Thyroid gland (tissue), 4 donors: ENCODE measurements at regions not wholly inside any gene's neighbourhood (a gene's known extent, or its start where the extent isn't known, plus 50 kb on each side); places are given as distances from the start of the nearest gene placed in this dataset.

Experiments
- DNase-seq, 2 donors: peaks; one replicate each; pipeline ENCODE4 v3.0.0-alpha.2; 2019
- H3K27ac ChIP-seq, 3 donors: fragments of 200-600 bp; sonication (generic); 1 replicate in 2 of 3; 2 replicates in 1 of 3; pipeline ENCODE4 v1.5.1; 2016 to 2019; ENCODE audit warnings: mild to moderate bottlenecking in 1 of 3, moderate library complexity in 1 of 3
- H3K27me3 ChIP-seq: fragments of 200-600 bp; sonication (generic); one replicate; pipeline ENCODE4 v1.5.1; 2019
- H3K36me3 ChIP-seq, 2 donors: fragments of 200-600 bp; sonication (generic); one replicate each; pipeline ENCODE4 v1.5.1; 2016 to 2019
- H3K4me1 ChIP-seq, 2 donors: fragments of 200-600 bp; sonication (generic); one replicate each; pipeline ENCODE4 v1.5.1; 2017 to 2019
- H3K4me3 ChIP-seq, 3 donors: fragments of 200-600 bp; sonication (generic); replicated peaks in 1 of 3; 1 replicate in 2 of 3; 2 replicates in 1 of 3; pipeline ENCODE4 v1.5.1; 2016; ENCODE audit warnings: mild to moderate bottlenecking in 1 of 3
- H3K9me3 ChIP-seq: fragments of 200-600 bp; sonication (generic); one replicate; pipeline ENCODE4 v1.5.1; 2017
- CTCF ChIP-seq, 6 experiments: fragments of 200-600 bp in 3 of 6; fragments of 450-650 bp in 3 of 6; sonication (generic) in 3 of 6; IDR thresholded peaks; one replicate each; pipeline ENCODE4 v1.5.1; 2016 to 2019; ENCODE audit warnings: antibody characterized with exemption in 6 of 6, mild to moderate bottlenecking in 2 of 6, inconsistent platforms in 1 of 6, moderate library complexity in 1 of 6
- POLR2A ChIP-seq, 2 donors: fragments of 450-650 bp; IDR thresholded peaks; one replicate each; pipeline ENCODE4 v1.6.1; 2017; ENCODE audit warnings: antibody characterized with exemption in 2 of 2, mild to moderate bottlenecking in 2 of 2, moderate library complexity in 1 of 2
- WGBS, 2 donors: methylation state at CpG; one replicate each; pipeline ENCODE4 v1.1.5; 2017; 5-methylcytosine and 5-hydroxymethylcytosine counted together
- intact Hi-C: fragments of 100-400 bp; cut with DNase I; formaldehyde crosslinking; loops from one replicate; pipeline ENCODE4 v1.15.1; 2023

- Histone ChIP-seq H3K27me3 (no peaks in the 10 kb centered on the region), H3K27ac (no peak overlapping the region), H3K4me3 (no peak overlapping the region), H3K4me1 (no peaks in the 10 kb centered on the region), H3K9me3 (no peaks in the 10 kb centered on the region), H3K36me3 (no peaks in the 10 kb centered on the region)
- intact Hi-C loops, result no loop called here
- WGBS, 2 donors, result 83 to 89% methylated on average over 3 of the region's 3 CpGs
- TF ChIP-seq CTCF (IDR thresholded peaks at IDR 0.05), result no peak
- no peak for TF ChIP-seq POLR2A (IDR thresholded peaks at IDR 0.05)
- no peak for DNase-seq
Observed at GRCh38 chr5:112657804-112658203, 79.9 kb upstream of the APC start.

- H3K27me3 ChIP-seq, result no peaks in the 10 kb centered on the region
- 98% methylated on average over 1 of the region's 1 CpG for WGBS, 2 donors
- no peaks in the 10 kb centered on the region for H3K4me1 ChIP-seq
- H3K9me3 ChIP-seq, result no peaks in the 10 kb centered on the region
- no peak overlapping the region for H3K27ac ChIP-seq
- intact Hi-C loops, result no loop called here
- H3K4me3 ChIP-seq, result no peak overlapping the region
- TF ChIP-seq CTCF (IDR thresholded peaks at IDR 0.05), result no peak
- TF ChIP-seq POLR2A (IDR thresholded peaks at IDR 0.05), result no peak
- no peaks in the 10 kb centered on the region for H3K36me3 ChIP-seq
- DNase-seq, result no peak
Observed at GRCh38 chr5:112660359-112660758, 77.3 kb upstream of the APC start.

DNA sequence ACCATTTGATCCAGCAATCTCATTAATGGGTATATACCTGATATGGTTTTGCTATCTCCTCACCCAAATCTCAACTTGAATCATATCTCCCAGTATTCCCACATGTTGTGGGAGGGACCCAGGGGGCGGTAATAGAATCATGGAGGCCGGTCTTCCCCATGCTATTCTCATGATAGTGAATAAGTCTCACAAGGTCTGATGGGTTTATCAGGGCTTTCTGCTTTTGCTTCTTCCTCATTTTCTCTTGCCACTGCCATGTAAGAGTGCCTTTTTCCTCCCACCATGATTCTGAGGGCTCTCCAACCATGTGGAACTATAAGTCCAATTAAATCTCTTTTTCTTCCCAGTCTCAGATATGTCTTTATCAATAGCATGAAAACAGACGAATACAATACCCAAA is 74.5 kb upstream of the APC start:
- Histone ChIP-seq H3K27me3 (no peaks in the 10 kb centered on the region), H3K27ac (no peak overlapping the region), H3K4me3 (no peak overlapping the region), H3K9me3 (no peaks in the 10 kb centered on the region), H3K36me3 (no peaks in the 10 kb centered on the region), H3K4me1 (no peaks in the 10 kb centered on the region)
- WGBS, 2 donors, result 92 to 94% methylated on average over 3 of the region's 3 CpGs
- intact Hi-C loops, result no loop called here
- no peak for DNase-seq
- no peak for TF ChIP-seq POLR2A (IDR thresholded peaks at IDR 0.05)

DNA sequence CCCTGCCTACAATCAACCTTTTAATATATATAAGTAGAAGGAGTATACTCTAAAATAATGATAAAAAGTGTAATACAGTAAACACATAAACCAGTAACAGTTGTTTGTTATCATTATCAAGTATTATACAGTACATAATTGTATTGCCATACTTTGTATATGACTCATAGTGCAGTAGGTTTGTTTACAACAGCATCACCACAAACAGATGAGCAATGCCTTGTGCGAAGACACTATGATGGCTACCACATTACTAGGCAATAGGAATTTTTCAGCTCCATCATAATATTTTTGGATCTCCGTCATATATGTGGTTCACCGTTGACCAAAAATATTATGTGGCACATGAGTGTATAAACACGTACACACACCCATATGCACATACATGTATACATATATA is 69.7 kb upstream of the APC start:
- intact Hi-C loops, result no loop called here
- Histone ChIP-seq H3K9me3 (no peaks in the 10 kb centered on the region), H3K36me3 (no peaks in the 10 kb centered on the region), H3K27ac (no peak overlapping the region), H3K4me1 (no peaks in the 10 kb centered on the region), H3K27me3 (no peaks in the 10 kb centered on the region), H3K4me3 (no peak overlapping the region)
- DNase-seq, result no peak
- TF ChIP-seq POLR2A (IDR thresholded peaks at IDR 0.05) (no peak), CTCF (IDR thresholded peaks at IDR 0.05) (no peak)
- 96% methylated on average over 4 of the region's 4 CpGs for WGBS, 2 donors

DNA sequence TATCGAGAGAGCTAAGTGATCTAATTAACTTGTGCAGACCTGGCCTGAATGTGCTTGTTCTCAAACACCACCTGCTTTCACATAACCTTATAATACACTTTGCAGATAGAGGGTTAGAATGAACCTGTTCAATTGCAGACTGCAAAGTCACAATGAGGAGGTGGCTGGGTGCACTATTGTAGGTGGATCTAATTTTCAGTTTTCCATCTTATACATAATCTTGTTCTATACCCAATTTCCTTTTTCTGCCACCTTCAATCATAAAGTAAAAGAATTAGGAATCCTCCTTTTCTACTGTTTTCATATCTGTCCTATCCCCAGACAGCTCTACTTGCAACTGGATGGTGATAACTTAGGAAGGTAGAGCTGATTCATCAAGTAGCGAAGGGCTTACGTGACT is 68.8 kb upstream of the APC start:
- TF ChIP-seq POLR2A (IDR thresholded peaks at IDR 0.05) (no peak), CTCF (IDR thresholded peaks at IDR 0.05) (no peak)
- Histone ChIP-seq H3K4me1 (no peaks in the 10 kb centered on the region), H3K9me3 (no peaks in the 10 kb centered on the region), H3K4me3 (no peak overlapping the region), H3K27me3 (no peaks in the 10 kb centered on the region), H3K27ac (no peak overlapping the region), H3K36me3 (no peaks in the 10 kb centered on the region)
- 95 to 99% methylated on average over 3 of the region's 3 CpGs for WGBS, 2 donors
- intact Hi-C loops, result no loop called here
- DNase-seq, result no peak

- Histone ChIP-seq H3K27ac (no peak overlapping the region), H3K9me3 (no peaks in the 10 kb centered on the region), H3K36me3 (no peaks in the 10 kb centered on the region), H3K4me1 (no peaks in the 10 kb centered on the region), H3K4me3 (no peak overlapping the region), H3K27me3 (no peaks in the 10 kb centered on the region)
- TF ChIP-seq CTCF (IDR thresholded peaks at IDR 0.05), result no peak
- TF ChIP-seq POLR2A (IDR thresholded peaks at IDR 0.05), result no peak
- no peak for DNase-seq
- intact Hi-C loops, result no loop called here
- WGBS, 2 donors, result 75 to 77% methylated on average over 5 of the region's 5 CpGs
Observed at GRCh38 chr5:112669328-112669963, 68.2 kb upstream of the APC start.
